CD4-positive, alpha-beta memory T cell (primary cell): ENCODE measurements at regions not wholly inside any gene's neighbourhood (a gene's known extent, or its start where the extent isn't known, plus 50 kb on each side); places are given as distances from the start of the nearest gene placed in this dataset.

ENCODE experiments used
- CTCF ChIA-PET: fragments of 350-600 bp; sonication (Branson Sonifier 250); formaldehyde crosslinking; loops from one replicate; lab custom pipeline; 2021; ENCODE audit warnings: inconsistent platforms; ENCODE audit not compliant: partially characterized antibody; lab: Charles Lee
- POLR2A ChIA-PET: fragments of 350-600 bp; sonication (Branson Sonifier 250); formaldehyde crosslinking; loops from one replicate; lab custom pipeline; 2021; ENCODE audit not compliant: partially characterized antibody; lab: Charles Lee
- DNase-seq, 5 donors: peaks; one replicate each; pipeline versions ENCODE4 v3.0.0 to v3.0.0-alpha.2; 2020 to 2022; ENCODE audit warnings: mixed read lengths in 1 of 5
- H3K27ac ChIP-seq: one replicate; pipeline ENCODE4 v1.7.0; 2013; ENCODE audit warnings: low read depth, low read length
- H3K27me3 ChIP-seq: 2 replicates; pipeline ENCODE4 v1.7.0; 2013; ENCODE audit warnings: mild to moderate bottlenecking, low read length, moderate library complexity; ENCODE audit not compliant: insufficient read depth
- H3K36me3 ChIP-seq: 2 replicates; pipeline ENCODE4 v1.7.0; 2013; ENCODE audit warnings: mild to moderate bottlenecking, low read length, moderate library complexity; ENCODE audit not compliant: insufficient read depth
- H3K4me1 ChIP-seq: 2 replicates; pipeline ENCODE4 v1.7.0; 2013; ENCODE audit warnings: mild to moderate bottlenecking, low read length, moderate library complexity; ENCODE audit not compliant: insufficient read depth
- H3K4me3 ChIP-seq, 2 donors: one replicate each; pipeline ENCODE4 v1.7.0; 2013; ENCODE audit warnings: low read length in 2 of 2, mild to moderate bottlenecking in 1 of 2
- H3K9me3 ChIP-seq, 2 donors: one replicate each; pipeline ENCODE4 v1.7.0; 2013; ENCODE audit warnings: low read length in 2 of 2, control low read depth in 1 of 2; ENCODE audit not compliant: control insufficient read depth in 1 of 2
- H3K27ac Mint-ChIP-seq, 7 donors: one replicate each; pipeline ENCODE4 v1.8.0; 2020 to 2021; ENCODE audit warnings: mixed read lengths in 7 of 7, mild to moderate bottlenecking in 6 of 7, inconsistent platforms in 3 of 7, moderate library complexity in 3 of 7
- H3K27me3 Mint-ChIP-seq, 2 donors: one replicate each; pipeline ENCODE4 v1.8.0; 2020 to 2021; ENCODE audit warnings: mixed read lengths in 2 of 2
- H3K36me3 Mint-ChIP-seq, 2 donors: one replicate each; pipeline ENCODE4 v1.8.0; 2020 to 2021; ENCODE audit warnings: mixed read lengths in 2 of 2, inconsistent platforms in 1 of 2, mild to moderate bottlenecking in 1 of 2
- H3K4me1 Mint-ChIP-seq, 4 donors: one replicate each; pipeline ENCODE4 v1.8.0; 2020 to 2021; ENCODE audit warnings: mixed read lengths in 4 of 4, mild to moderate bottlenecking in 1 of 4
- H3K4me3 Mint-ChIP-seq, 8 donors: one replicate each; pipeline ENCODE4 v1.8.0; 2020 to 2021; ENCODE audit warnings: mixed read lengths in 8 of 8, mild to moderate bottlenecking in 7 of 8, moderate library complexity in 6 of 8, inconsistent platforms in 3 of 8
- H3K9me3 Mint-ChIP-seq, 8 donors: one replicate each; pipeline ENCODE4 v1.8.0; 2020 to 2021; ENCODE audit warnings: mixed read lengths in 8 of 8, mild to moderate bottlenecking in 5 of 8, inconsistent platforms in 3 of 8, moderate library complexity in 1 of 8
- intact Hi-C: fragments of 100-400 bp; cut with micrococcal nuclease; formaldehyde crosslinking; loops from one replicate; pipeline ENCODE4 v1.15.1; 2023

GRCh38 chr15:62951481-62951880 is 91.1 kb upstream of the TPM1 start:
- no peak for DNase-seq
- peaks cover 0 to 2% (median 0%) of the 10 kb centered on the region in 8 donors for H3K9me3 Mint-ChIP-seq
- peaks cover 4% of the 10 kb centered on the region for H3K27me3 ChIP-seq
- H3K36me3 ChIP-seq = no peaks in the 10 kb centered on the region
- no peak overlapping the region for H3K4me3 Mint-ChIP-seq
- peaks cover 38 to 50% of the 10 kb centered on the region in 2 donors for H3K27me3 Mint-ChIP-seq
- no peaks in the 10 kb centered on the region for H3K4me1 ChIP-seq
- no peak overlapping the region for H3K27ac Mint-ChIP-seq
- no peaks in the 10 kb centered on the region for H3K4me1 Mint-ChIP-seq
- H3K36me3 Mint-ChIP-seq = no peaks in the 10 kb centered on the region
- ChIA-PET POLR2A (no interaction called here), CTCF (no interaction called here)
- H3K9me3 ChIP-seq = no peaks in the 10 kb centered on the region
- intact Hi-C loops = no loop called here
- no peak overlapping the region for H3K27ac ChIP-seq
- no peak overlapping the region for H3K4me3 ChIP-seq

- Mint-ChIP-seq H3K4me3 (no peak overlapping the region), H3K27ac (no peak overlapping the region), H3K4me1 (no peaks in the 10 kb centered on the region), H3K9me3 (peaks cover 0 to 2% (median 0%) of the 10 kb centered on the region in 8 donors), H3K36me3 (no peaks in the 10 kb centered on the region), H3K27me3 (peaks cover 35 to 43% of the 10 kb centered on the region in 2 donors)
- Histone ChIP-seq H3K4me1 (no peaks in the 10 kb centered on the region), H3K9me3 (no peaks in the 10 kb centered on the region), H3K27me3 (peaks cover 4% of the 10 kb centered on the region), H3K4me3 (no peak overlapping the region), H3K27ac (no peak overlapping the region), H3K36me3 (no peaks in the 10 kb centered on the region)
- POLR2A ChIA-PET = no interaction called here
- CTCF ChIA-PET = no interaction called here
- intact Hi-C loops = no loop called here
- DNase-seq = no peak
Measured at GRCh38 chr15:62953021-62953420, 89.5 kb upstream of the TPM1 start.

DNA sequence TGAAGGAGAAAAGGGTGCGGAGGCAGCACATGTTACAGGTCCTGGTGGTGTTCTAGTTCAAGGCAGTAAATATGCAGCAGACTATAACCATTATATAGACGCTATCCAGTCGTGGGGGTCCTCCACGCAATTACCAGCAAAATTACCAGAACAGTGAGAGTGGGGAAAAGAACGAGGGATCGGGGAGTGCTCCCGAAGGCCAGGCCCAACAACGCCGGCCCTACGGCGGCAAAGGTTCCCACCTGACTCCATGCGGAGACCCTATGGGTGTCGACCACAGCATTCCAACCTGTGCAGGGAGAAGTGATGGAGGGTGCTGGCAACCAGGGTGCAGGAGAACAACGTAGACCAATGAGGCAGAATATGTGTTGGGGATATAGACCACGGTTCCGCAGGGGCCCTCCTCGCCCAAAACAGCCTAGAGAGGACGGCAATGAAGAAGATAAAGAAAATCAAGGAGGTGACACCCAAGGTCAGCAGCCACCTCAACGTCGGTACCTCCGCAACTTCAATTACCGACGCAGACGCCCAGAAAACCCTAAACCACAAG is 89.0 kb upstream of the TPM1 start:
- Histone ChIP-seq H3K27ac (no peak overlapping the region), H3K9me3 (no peaks in the 10 kb centered on the region), H3K4me3 (no peak overlapping the region), H3K4me1 (no peaks in the 10 kb centered on the region), H3K27me3 (peaks cover 4% of the 10 kb centered on the region), H3K36me3 (no peaks in the 10 kb centered on the region)
- Mint-ChIP-seq H3K4me3 (peak overlapping the region in 1 of 8 donors; percentile 10), H3K9me3 (peaks cover 0 to 2% (median 0%) of the 10 kb centered on the region in 8 donors), H3K36me3 (no peaks in the 10 kb centered on the region), H3K27me3 (peaks cover 33 to 40% of the 10 kb centered on the region in 2 donors), H3K27ac (no peak overlapping the region), H3K4me1 (no peaks in the 10 kb centered on the region)
- intact Hi-C loops = no loop called here
- DNase-seq = no peak
- ChIA-PET POLR2A (no interaction called here), CTCF (no interaction called here)

DNA sequence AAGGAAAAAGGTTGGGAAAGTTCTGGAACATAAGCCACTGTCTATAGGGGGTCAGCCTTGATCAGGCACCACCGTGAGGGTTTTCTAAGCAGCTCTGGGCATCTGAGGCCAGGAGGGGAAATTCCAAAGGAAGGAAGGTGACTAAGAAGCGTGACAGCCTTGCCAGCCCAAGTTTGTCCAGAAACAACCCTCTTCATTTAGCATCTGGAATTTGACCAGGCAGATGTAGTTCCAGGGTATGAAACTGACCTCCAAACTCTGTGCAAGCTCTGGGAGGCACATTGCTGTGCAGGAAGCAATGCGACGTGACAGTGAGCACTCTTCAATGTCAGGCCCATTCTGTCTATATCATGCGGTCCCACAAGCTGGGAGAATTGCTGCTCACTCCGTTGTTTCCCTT is 85.4 kb upstream of the TPM1 start:
- ChIA-PET CTCF (no interaction called here), POLR2A (no interaction called here)
- no peaks in the 10 kb centered on the region for H3K9me3 Mint-ChIP-seq
- no peak for DNase-seq
- no peaks in the 10 kb centered on the region for H3K36me3 Mint-ChIP-seq
- Histone ChIP-seq H3K27ac (no peak overlapping the region), H3K4me1 (no peaks in the 10 kb centered on the region), H3K4me3 (no peak overlapping the region), H3K9me3 (no peaks in the 10 kb centered on the region), H3K36me3 (no peaks in the 10 kb centered on the region), H3K27me3 (no peaks in the 10 kb centered on the region)
- no peak overlapping the region for H3K4me3 Mint-ChIP-seq
- no peak overlapping the region for H3K27ac Mint-ChIP-seq
- peaks cover 15% of the 10 kb centered on the region in 2 donors for H3K27me3 Mint-ChIP-seq
- no peaks in the 10 kb centered on the region for H3K4me1 Mint-ChIP-seq
- intact Hi-C loops = no loop called here

- intact Hi-C loops = no loop called here
- Mint-ChIP-seq H3K36me3 (no peaks in the 10 kb centered on the region), H3K9me3 (no peaks in the 10 kb centered on the region), H3K4me3 (no peak overlapping the region), H3K27ac (no peak overlapping the region), H3K4me1 (no peaks in the 10 kb centered on the region), H3K27me3 (peaks cover 4 to 6% of the 10 kb centered on the region in 2 donors)
- CTCF ChIA-PET = interaction anchor here (1.2 kb wide), 1 partner anchor 13 kb away, joined by 3 read pairs; no protein-coding TSS in a partner anchor
- POLR2A ChIA-PET = no interaction called here
- no peaks in the 10 kb centered on the region for H3K27me3 ChIP-seq
- H3K27ac ChIP-seq = no peak overlapping the region
- H3K4me3 ChIP-seq = no peak overlapping the region
- H3K9me3 ChIP-seq = no peaks in the 10 kb centered on the region
- no peak for DNase-seq
- no peaks in the 10 kb centered on the region for H3K4me1 ChIP-seq
- no peaks in the 10 kb centered on the region for H3K36me3 ChIP-seq
Measured at GRCh38 chr15:62958528-62959363, 83.8 kb upstream of the TPM1 start.

DNA sequence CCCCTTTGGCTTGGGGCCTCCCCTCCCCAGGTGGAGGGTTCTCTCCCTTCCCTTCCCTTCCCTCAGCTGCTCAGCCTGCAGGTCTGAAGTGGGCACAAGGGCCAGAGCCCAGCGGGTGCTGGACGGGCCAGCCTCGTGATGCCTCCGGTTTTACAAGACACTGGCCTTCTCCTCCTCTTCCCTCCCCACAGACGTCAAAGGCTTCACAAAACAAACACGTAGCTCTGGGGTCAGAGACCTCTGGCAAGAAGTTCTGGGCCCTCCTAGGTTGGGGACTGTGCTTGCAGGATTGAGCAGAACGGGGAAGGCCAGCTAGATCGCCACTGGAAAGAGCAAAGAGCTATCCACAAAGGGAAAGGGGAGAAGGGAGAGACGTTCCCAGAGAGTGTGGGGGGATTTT is 81.4 kb upstream of the TPM1 start:
- H3K4me1 ChIP-seq = no peaks in the 10 kb centered on the region
- DNase-seq = no peak
- no peaks in the 10 kb centered on the region for H3K36me3 ChIP-seq
- no peak overlapping the region for H3K27ac ChIP-seq
- H3K9me3 ChIP-seq = no peaks in the 10 kb centered on the region
- no peak overlapping the region for H3K27ac Mint-ChIP-seq
- no peaks in the 10 kb centered on the region for H3K4me1 Mint-ChIP-seq
- intact Hi-C loops = no loop called here
- H3K36me3 Mint-ChIP-seq = no peaks in the 10 kb centered on the region
- H3K9me3 Mint-ChIP-seq = no peaks in the 10 kb centered on the region
- POLR2A ChIA-PET = no interaction called here
- peaks cover 1 to 3% of the 10 kb centered on the region in 2 donors for H3K27me3 Mint-ChIP-seq
- no peak overlapping the region for H3K4me3 Mint-ChIP-seq
- CTCF ChIA-PET = no interaction called here
- H3K4me3 ChIP-seq = no peak overlapping the region
- H3K27me3 ChIP-seq = no peaks in the 10 kb centered on the region

GRCh38 chr15:62962101-62962995 is 80.2 kb upstream of the TPM1 start:
- Histone ChIP-seq H3K27ac (no peak overlapping the region), H3K36me3 (no peaks in the 10 kb centered on the region), H3K27me3 (no peaks in the 10 kb centered on the region), H3K9me3 (no peaks in the 10 kb centered on the region), H3K4me3 (no peak overlapping the region), H3K4me1 (no peaks in the 10 kb centered on the region)
- Mint-ChIP-seq H3K9me3 (no peaks in the 10 kb centered on the region), H3K27ac (no peak overlapping the region), H3K4me3 (no peak overlapping the region), H3K36me3 (no peaks in the 10 kb centered on the region), H3K27me3 (peaks cover 0 to 3% of the 10 kb centered on the region in 2 donors), H3K4me1 (no peaks in the 10 kb centered on the region)
- POLR2A ChIA-PET = no interaction called here
- intact Hi-C loops = no loop called here
- CTCF ChIA-PET = no interaction called here
- DNase-seq = no peak
